ENCODE measurements at regions not wholly inside any gene's neighbourhood (a gene's known extent, or its start where the extent isn't known, plus 50 kb on each side); places are given as distances from the start of the nearest gene placed in this dataset.

GRCh38 chr6:47890326-47890875 lies 108.6 kb downstream of the OPN5 start:
- no peak overlapping the region for H3K27ac Mint-ChIP-seq
- no peak overlapping the region for H3K4me3 Mint-ChIP-seq
- no peaks in the 10 kb centered on the region for H3K4me1 Mint-ChIP-seq
- H3K36me3 Mint-ChIP-seq: no peaks in the 10 kb centered on the region
- H3K27me3 Mint-ChIP-seq: no peaks in the 10 kb centered on the region
- H3K9me3 Mint-ChIP-seq: peaks cover 7% of the 10 kb centered on the region

GRCh38 chr6:47879015-47879414 lies 97.2 kb downstream of the OPN5 start:
- no peak overlapping the region for H3K27ac Mint-ChIP-seq
- no peaks in the 10 kb centered on the region for H3K36me3 Mint-ChIP-seq
- H3K9me3 Mint-ChIP-seq: no peaks in the 10 kb centered on the region

More at GRCh38 chr6:47879015-47879414, 97.2 kb downstream of the OPN5 start:
- Mint-ChIP-seq H3K4me3 (no peak overlapping the region), H3K27me3 (peaks cover 1% of the 10 kb centered on the region), H3K4me1 (no peaks in the 10 kb centered on the region)

All from activated naive CD4-positive, alpha-beta T cell treated with anti-CD3 and anti-CD28 coated beads, Interleukin-2, amount 50 U/mL, for 24 hours (primary cell).